Keratinocyte (primary cell): ENCODE measurements at regions not wholly inside any gene's neighbourhood (a gene's known extent, or its start where the extent isn't known, plus 50 kb on each side); places are given as distances from the start of the nearest gene placed in this dataset.

Experiments
- EZH2 ChIP-seq: IDR thresholded peaks from one replicate; pipeline ENCODE4 v1.6.1; 2012; ENCODE audit warnings: inconsistent platforms, mild to moderate bottlenecking, low read length, moderate library complexity
- TF ChIP-seq, protein P1 (sequence below), 3 experiments: IDR thresholded peaks in 1 of 3; conservative IDR thresholded peaks in 1 of 3; optimal IDR thresholded peaks in 1 of 3; 2 replicates in 2 of 3; 3 replicates in 1 of 3; pipeline versions ENCODE3 to v1.5.1; 2011; ENCODE audit warnings: low read length in 3 of 3, mild to moderate bottlenecking in 3 of 3, moderate library complexity in 2 of 3, control low read depth in 1 of 3, inconsistent platforms in 1 of 3; ENCODE audit not compliant: insufficient read depth in 2 of 3; ENCODE audit errors: extremely low read depth in 1 of 3

DNA sequence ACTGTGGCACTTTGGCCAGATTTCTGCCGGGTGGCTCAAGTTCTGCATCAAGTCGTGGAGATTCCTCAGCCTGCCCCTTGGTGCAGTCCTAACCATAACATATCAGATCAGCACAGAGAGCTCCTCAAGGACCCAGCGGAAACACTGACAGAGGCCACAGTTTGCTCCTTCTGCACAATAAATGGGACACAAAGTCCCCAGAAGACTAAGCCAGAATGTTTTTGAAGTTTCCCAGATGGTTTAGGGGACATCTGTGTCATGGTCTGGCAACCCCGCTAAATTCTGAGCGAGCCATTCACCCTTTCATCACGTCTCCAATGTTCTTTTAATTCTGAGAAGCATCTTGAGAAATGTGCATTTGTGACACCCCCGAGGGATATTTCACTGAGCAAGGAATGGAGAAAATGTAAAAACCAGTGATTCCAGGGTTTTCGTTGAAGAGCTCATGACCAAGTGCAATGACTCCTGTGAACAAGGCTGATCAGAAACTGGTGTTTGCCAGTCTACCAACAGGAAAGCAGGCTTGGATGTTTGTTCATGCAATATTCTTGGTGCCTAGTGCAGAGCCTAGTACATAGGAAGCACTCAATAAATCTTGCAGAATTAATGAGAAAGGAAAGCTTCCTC, 64.8 kb upstream of the LMCD1 start:
- TF ChIP-seq, protein P1, sequence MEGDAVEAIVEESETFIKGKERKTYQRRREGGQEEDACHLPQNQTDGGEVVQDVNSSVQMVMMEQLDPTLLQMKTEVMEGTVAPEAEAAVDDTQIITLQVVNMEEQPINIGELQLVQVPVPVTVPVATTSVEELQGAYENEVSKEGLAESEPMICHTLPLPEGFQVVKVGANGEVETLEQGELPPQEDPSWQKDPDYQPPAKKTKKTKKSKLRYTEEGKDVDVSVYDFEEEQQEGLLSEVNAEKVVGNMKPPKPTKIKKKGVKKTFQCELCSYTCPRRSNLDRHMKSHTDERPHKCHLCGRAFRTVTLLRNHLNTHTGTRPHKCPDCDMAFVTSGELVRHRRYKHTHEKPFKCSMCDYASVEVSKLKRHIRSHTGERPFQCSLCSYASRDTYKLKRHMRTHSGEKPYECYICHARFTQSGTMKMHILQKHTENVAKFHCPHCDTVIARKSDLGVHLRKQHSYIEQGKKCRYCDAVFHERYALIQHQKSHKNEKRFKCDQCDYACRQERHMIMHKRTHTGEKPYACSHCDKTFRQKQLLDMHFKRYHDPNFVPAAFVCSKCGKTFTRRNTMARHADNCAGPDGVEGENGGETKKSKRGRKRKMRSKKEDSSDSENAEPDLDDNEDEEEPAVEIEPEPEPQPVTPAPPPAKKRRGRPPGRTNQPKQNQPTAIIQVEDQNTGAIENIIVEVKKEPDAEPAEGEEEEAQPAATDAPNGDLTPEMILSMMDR (optimal IDR thresholded peaks at IDR 0.05 in 1 of 3, IDR thresholded peaks at IDR 0.05 in 1 of 3, conservative IDR thresholded peaks at IDR 0.05 in 1 of 3; ENCODE audit: extremely low read depth in 1 of 3, insufficient read depth in 2 of 3, low read length in 3 of 3): no peak
- TF ChIP-seq EZH2: no peak
